ENCODE measurements at regions not wholly inside any gene's neighbourhood (a gene's known extent, or its start where the extent isn't known, plus 50 kb on each side); places are given as distances from the start of the nearest gene placed in this dataset.
A peak's percentile ranks its signal among the peaks of the same experiment; 100 is the strongest.

- no peak for TF ChIP-seq CTCF (conservative IDR thresholded peaks at IDR 0.05; ENCODE audit: low read depth, low read length)
- DNase-seq (ENCODE audit: low read depth) = no peak
These were observed 125.6 kb upstream of the HS6ST1 start for GRCh38 chr2:128444121-128444771.

GRCh38 chr2:128444816-128445522, 126.3 kb upstream of the HS6ST1 start:
- no peak for TF ChIP-seq CTCF (conservative IDR thresholded peaks at IDR 0.05; ENCODE audit: low read depth, low read length)
- peak; percentile 21 for DNase-seq (ENCODE audit: low read depth)
- H3K4me3 ChIP-seq (ENCODE audit: low read depth, low read length) = no peak overlapping the region

More at GRCh38 chr2:128444121-128444771, 125.6 kb upstream of the HS6ST1 start:
- no peak overlapping the region for H3K4me3 ChIP-seq (ENCODE audit: low read depth, low read length)

- no peak for DNase-seq (ENCODE audit: low read depth)
- TF ChIP-seq CTCF (conservative IDR thresholded peaks at IDR 0.05; ENCODE audit: low read depth, low read length) = no peak
These were observed 126.8 kb upstream of the HS6ST1 start for GRCh38 chr2:128445523-128445900.

GRCh38 chr2:128446049-128446873, 127.6 kb upstream of the HS6ST1 start:
- no peak for TF ChIP-seq CTCF (conservative IDR thresholded peaks at IDR 0.05; ENCODE audit: low read depth, low read length)
- no peak overlapping the region for H3K4me3 ChIP-seq (ENCODE audit: low read depth, low read length)
- DNase-seq (ENCODE audit: low read depth) = no peak

More at GRCh38 chr2:128445523-128445900, 126.8 kb upstream of the HS6ST1 start:
- H3K4me3 ChIP-seq (ENCODE audit: low read depth, low read length) = no peak overlapping the region

GRCh38 chr2:128446874-128447537, 128.3 kb upstream of the HS6ST1 start:
- no peak for TF ChIP-seq CTCF (conservative IDR thresholded peaks at IDR 0.05; ENCODE audit: low read depth, low read length)
- DNase-seq (ENCODE audit: low read depth) = no peak
- no peak overlapping the region for H3K4me3 ChIP-seq (ENCODE audit: low read depth, low read length)

- no peak for TF ChIP-seq CTCF (conservative IDR thresholded peaks at IDR 0.05; ENCODE audit: low read depth, low read length)
- no peak for DNase-seq (ENCODE audit: low read depth)
- no peak overlapping the region for H3K4me3 ChIP-seq (ENCODE audit: low read depth, low read length)
These were observed 128.9 kb upstream of the HS6ST1 start for GRCh38 chr2:128447538-128447995.

Measured in choroid plexus epithelial cell (primary cell).